HUES6 (cell line): ENCODE measurements at regions not wholly inside any gene's neighbourhood (a gene's known extent, or its start where the extent isn't known, plus 50 kb on each side); places are given as distances from the start of the nearest gene placed in this dataset.

Source experiments
- H3K27ac ChIP-seq: 2 replicates; pipeline ENCODE4 v1.7.0; 2013; ENCODE audit warnings: low read depth, mild to moderate bottlenecking, low read length, inconsistent platforms
- H3K27me3 ChIP-seq: 2 replicates; pipeline ENCODE4 v1.6.1; 2013; ENCODE audit warnings: low read length; ENCODE audit not compliant: control insufficient read depth, insufficient read depth
- H3K36me3 ChIP-seq: 2 replicates; pipeline ENCODE4 v1.6.1; 2013; ENCODE audit warnings: low read length; ENCODE audit not compliant: control insufficient read depth, insufficient read depth
- H3K4me1 ChIP-seq: 2 replicates; pipeline ENCODE4 v1.6.1; 2013; ENCODE audit warnings: low read length; ENCODE audit not compliant: control insufficient read depth, insufficient read depth
- H3K4me3 ChIP-seq: 2 replicates; pipeline ENCODE4 v1.5.1; 2013; ENCODE audit warnings: low read depth, low read length
- H3K9ac ChIP-seq: one replicate; pipeline ENCODE4 v1.6.1; 2013; ENCODE audit warnings: mild to moderate bottlenecking, low read length
- H3K9me3 ChIP-seq: 2 replicates; pipeline ENCODE4 v1.6.1; 2013; ENCODE audit warnings: low read depth, low read length; ENCODE audit not compliant: control insufficient read depth, insufficient read depth

GRCh38 chr13:37409756-37410155 is 188.8 kb downstream of the POSTN start:
- H3K27ac ChIP-seq, result no peak overlapping the region
- H3K4me3 ChIP-seq, result no peak overlapping the region
- no peaks in the 10 kb centered on the region for H3K27me3 ChIP-seq
- H3K36me3 ChIP-seq, result no peaks in the 10 kb centered on the region
- no peaks in the 10 kb centered on the region for H3K4me1 ChIP-seq
- no peak overlapping the region for H3K9ac ChIP-seq
- no peaks in the 10 kb centered on the region for H3K9me3 ChIP-seq

- Histone ChIP-seq H3K27ac (no peak overlapping the region), H3K36me3 (no peaks in the 10 kb centered on the region), H3K27me3 (no peaks in the 10 kb centered on the region), H3K4me1 (no peaks in the 10 kb centered on the region), H3K9ac (no peak overlapping the region), H3K4me3 (no peak overlapping the region), H3K9me3 (no peaks in the 10 kb centered on the region)
Measured at GRCh38 chr13:37407156-37407555, 191.4 kb downstream of the POSTN start.

GRCh38 chr13:37406031-37406430 is 192.5 kb downstream of the POSTN start:
- H3K36me3 ChIP-seq, result no peaks in the 10 kb centered on the region
- H3K4me1 ChIP-seq, result no peaks in the 10 kb centered on the region

GRCh38 chr13:37403776-37404527 is 194.6 kb downstream of the POSTN start:
- Histone ChIP-seq H3K36me3 (no peaks in the 10 kb centered on the region), H3K4me1 (no peaks in the 10 kb centered on the region), H3K27me3 (no peaks in the 10 kb centered on the region), H3K9me3 (no peaks in the 10 kb centered on the region), H3K9ac (no peak overlapping the region), H3K4me3 (no peak overlapping the region), H3K27ac (no peak overlapping the region)

More at GRCh38 chr13:37406031-37406430, 192.5 kb downstream of the POSTN start:
- H3K27me3 ChIP-seq, result no peaks in the 10 kb centered on the region
- no peak overlapping the region for H3K27ac ChIP-seq
- no peak overlapping the region for H3K9ac ChIP-seq
- H3K4me3 ChIP-seq, result no peak overlapping the region
- H3K9me3 ChIP-seq, result no peaks in the 10 kb centered on the region

- Histone ChIP-seq H3K4me1 (no peaks in the 10 kb centered on the region), H3K4me3 (no peak overlapping the region), H3K27ac (no peak overlapping the region), H3K27me3 (no peaks in the 10 kb centered on the region), H3K9me3 (no peaks in the 10 kb centered on the region), H3K9ac (no peak overlapping the region), H3K36me3 (no peaks in the 10 kb centered on the region)
Measured at GRCh38 chr13:37401721-37402120, 196.8 kb downstream of the POSTN start.

GRCh38 chr13:37397535-37397934 is 201.0 kb downstream of the POSTN start:
- no peaks in the 10 kb centered on the region for H3K36me3 ChIP-seq
- H3K9me3 ChIP-seq, result no peaks in the 10 kb centered on the region
- H3K27me3 ChIP-seq, result no peaks in the 10 kb centered on the region
- H3K4me3 ChIP-seq, result no peak overlapping the region
- no peaks in the 10 kb centered on the region for H3K4me1 ChIP-seq
- no peak overlapping the region for H3K9ac ChIP-seq
- no peak overlapping the region for H3K27ac ChIP-seq

- no peak overlapping the region for H3K4me3 ChIP-seq
- no peak overlapping the region for H3K9ac ChIP-seq
- no peaks in the 10 kb centered on the region for H3K36me3 ChIP-seq
- no peaks in the 10 kb centered on the region for H3K9me3 ChIP-seq
- no peak overlapping the region for H3K27ac ChIP-seq
- H3K4me1 ChIP-seq, result no peaks in the 10 kb centered on the region
- no peaks in the 10 kb centered on the region for H3K27me3 ChIP-seq
Measured at GRCh38 chr13:37395544-37395943, 203.0 kb downstream of the POSTN start.

GRCh38 chr13:37392389-37392788 is 206.2 kb downstream of the POSTN start:
- no peaks in the 10 kb centered on the region for H3K27me3 ChIP-seq
- no peaks in the 10 kb centered on the region for H3K9me3 ChIP-seq
- H3K4me1 ChIP-seq, result no peaks in the 10 kb centered on the region
- H3K27ac ChIP-seq, result no peak overlapping the region
- H3K9ac ChIP-seq, result no peak overlapping the region
- H3K4me3 ChIP-seq, result no peak overlapping the region
- no peaks in the 10 kb centered on the region for H3K36me3 ChIP-seq

- H3K36me3 ChIP-seq, result no peaks in the 10 kb centered on the region
- H3K27me3 ChIP-seq, result no peaks in the 10 kb centered on the region
- H3K4me1 ChIP-seq, result peaks cover 2% of the 10 kb centered on the region; the same call in 1 of the 2 replicates
- H3K9me3 ChIP-seq, result no peaks in the 10 kb centered on the region
- no peak overlapping the region for H3K9ac ChIP-seq
- no peak overlapping the region for H3K4me3 ChIP-seq
- no peak overlapping the region for H3K27ac ChIP-seq
Measured at GRCh38 chr13:37390735-37391134, 207.8 kb downstream of the POSTN start.

- H3K4me1 ChIP-seq, result peaks cover 19% of the 10 kb centered on the region; the same call in 1 of the 2 replicates
- H3K27ac ChIP-seq, result no peak overlapping the region
- no peaks in the 10 kb centered on the region for H3K36me3 ChIP-seq
- H3K4me3 ChIP-seq, result no peak overlapping the region
- no peaks in the 10 kb centered on the region for H3K27me3 ChIP-seq
- no peak overlapping the region for H3K9ac ChIP-seq
- no peaks in the 10 kb centered on the region for H3K9me3 ChIP-seq
Measured at GRCh38 chr13:37385956-37386670, 212.5 kb downstream of the POSTN start.

GRCh38 chr13:37385248-37385647 is 213.3 kb downstream of the POSTN start:
- Histone ChIP-seq H3K9me3 (no peaks in the 10 kb centered on the region), H3K4me3 (no peak overlapping the region), H3K36me3 (no peaks in the 10 kb centered on the region), H3K27me3 (no peaks in the 10 kb centered on the region), H3K4me1 (peaks cover 19% of the 10 kb centered on the region; the same call in 1 of the 2 replicates), H3K27ac (peak overlapping the region; percentile 75; the same call in 1 of the 2 replicates), H3K9ac (peak overlapping the region; percentile 24)
